HCEC 1CT (cell line): ENCODE measurements at regions not wholly inside any gene's neighbourhood (a gene's known extent, or its start where the extent isn't known, plus 50 kb on each side); places are given as distances from the start of the nearest gene placed in this dataset.
"Not testable (repeated sequence)": the region's sequence is repeated elsewhere in the genome, so short reads cannot be mapped to it uniquely, and the experiment has no call there.

Source experiments
- DNase-seq: peaks from one replicate; pipeline ENCODE4 v3.0.0-alpha.2; 2017

- DNase-seq = not testable (repeated sequence)
Measured at GRCh38 chr3:166500420-166500819, 663.2 kb upstream of the BCHE start.

GRCh38 chr3:166499636-166500035, 662.4 kb upstream of the BCHE start:
- no peak for DNase-seq

- no peak for DNase-seq
Measured at GRCh38 chr3:166498446-166498845, 661.2 kb upstream of the BCHE start.

GRCh38 chr3:166489826-166490225, 652.6 kb upstream of the BCHE start:
- no peak for DNase-seq

GRCh38 chr3:166488977-166489672, 651.9 kb upstream of the BCHE start:
- no peak for DNase-seq

- DNase-seq = no peak
Measured at GRCh38 chr3:166484470-166484869, 647.2 kb upstream of the BCHE start.

GRCh38 chr3:166481340-166481739, 644.1 kb upstream of the BCHE start:
- DNase-seq = no peak

- no peak for DNase-seq
Measured at GRCh38 chr3:166478356-166478755, 641.1 kb upstream of the BCHE start.

GRCh38 chr3:166473501-166473900, 636.3 kb upstream of the BCHE start:
- no peak for DNase-seq

- no peak for DNase-seq
Measured at GRCh38 chr3:166472015-166472414, 634.8 kb upstream of the BCHE start.

- no peak for DNase-seq
Measured at GRCh38 chr3:166471074-166471767, 634.0 kb upstream of the BCHE start.

GRCh38 chr3:166462891-166463470, 625.8 kb upstream of the BCHE start:
- no peak for DNase-seq

- no peak for DNase-seq
Measured at GRCh38 chr3:166461626-166462025, 624.4 kb upstream of the BCHE start.

- DNase-seq = no peak
Measured at GRCh38 chr3:166457382-166457781, 620.2 kb upstream of the BCHE start.

GRCh38 chr3:166456286-166456685, 619.1 kb upstream of the BCHE start:
- no peak for DNase-seq

- no peak for DNase-seq
Measured at GRCh38 chr3:166455744-166456143, 618.5 kb upstream of the BCHE start.

GRCh38 chr3:166453478-166453877, 616.3 kb upstream of the BCHE start:
- DNase-seq = no peak

GRCh38 chr3:166451997-166452396, 614.8 kb upstream of the BCHE start:
- no peak for DNase-seq

GRCh38 chr3:166447513-166447912, 610.3 kb upstream of the BCHE start:
- no peak for DNase-seq

GRCh38 chr3:166446986-166447385, 609.8 kb upstream of the BCHE start:
- DNase-seq = no peak

GRCh38 chr3:166446291-166446690, 609.1 kb upstream of the BCHE start:
- no peak for DNase-seq

GRCh38 chr3:166445865-166446264, 608.6 kb upstream of the BCHE start:
- DNase-seq = no peak

- no peak for DNase-seq
Measured at GRCh38 chr3:166444756-166445155, 607.5 kb upstream of the BCHE start.

- DNase-seq = no peak
Measured at GRCh38 chr3:166444336-166444735, 607.1 kb upstream of the BCHE start.
